ENCODE measurements at regions not wholly inside any gene's neighbourhood (a gene's known extent, or its start where the extent isn't known, plus 50 kb on each side); places are given as distances from the start of the nearest gene placed in this dataset.

- no peak for TF ChIP-seq KLF1 (tag by site-specific recombination; IDR thresholded peaks at IDR 0.05)
- TF ChIP-seq ZNF664 (tag by site-specific recombination; IDR thresholded peaks at IDR 0.05): no peak
- TF ChIP-seq ZNF157 (tag by site-specific recombination; IDR thresholded peaks at IDR 0.05): no peak
- no peak for TF ChIP-seq ZNF10 (tag by site-specific recombination; IDR thresholded peaks at IDR 0.05)
- TF ChIP-seq ZNF335 (tag by site-specific recombination; conservative IDR thresholded peaks at IDR 0.05): no peak
Measured at GRCh38 chr2:14480120-14480519, 152.4 kb upstream of the LRATD1 start.
